ENCODE measurements at regions not wholly inside any gene's neighbourhood (a gene's known extent, or its start where the extent isn't known, plus 50 kb on each side); places are given as distances from the start of the nearest gene placed in this dataset.
"Not testable (repeated sequence)": the region's sequence is repeated elsewhere in the genome, so short reads cannot be mapped to it uniquely, and the experiment has no call there.

- CTCF ChIA-PET, result no interaction called here
- H3K4me1 Mint-ChIP-seq, result no peaks in the 10 kb centered on the region
- H3K36me3 Mint-ChIP-seq (ENCODE audit: low read depth), result no peaks in the 10 kb centered on the region
- no peak for TF ChIP-seq CTCF (IDR thresholded peaks at IDR 0.05)
- ATAC-seq (ENCODE audit: low read depth) (no peak), DNase-seq (no peak)
- H3K27me3 Mint-ChIP-seq, result no peaks in the 10 kb centered on the region
- no peak overlapping the region for H3K4me3 Mint-ChIP-seq
- H3K9me3 Mint-ChIP-seq, result no peaks in the 10 kb centered on the region
- intact Hi-C loops (cut with micrococcal nuclease), result no loop called here
- POLR2A ChIA-PET, result no interaction called here
- no peak overlapping the region for H3K27ac Mint-ChIP-seq
Observed at GRCh38 chr11:134955281-134955680, 543.2 kb upstream of the B3GAT1 start.

- H3K27ac Mint-ChIP-seq; intact Hi-C loops (cut with micrococcal nuclease); H3K36me3 Mint-ChIP-seq (ENCODE audit: low read depth); H3K4me3 Mint-ChIP-seq; CTCF ChIA-PET; POLR2A ChIA-PET; H3K4me1 Mint-ChIP-seq; H3K27me3 Mint-ChIP-seq; H3K9me3 Mint-ChIP-seq; DNase-seq; ATAC-seq (ENCODE audit: low read depth): not testable (repeated sequence)
Observed at GRCh38 chr11:134954456-134954855, 542.4 kb upstream of the B3GAT1 start.

- DNase-seq; ATAC-seq (ENCODE audit: low read depth); intact Hi-C loops (cut with micrococcal nuclease); H3K36me3 Mint-ChIP-seq (ENCODE audit: low read depth); H3K4me3 Mint-ChIP-seq; H3K9me3 Mint-ChIP-seq; POLR2A ChIA-PET; H3K27ac Mint-ChIP-seq; H3K4me1 Mint-ChIP-seq; CTCF ChIA-PET; H3K27me3 Mint-ChIP-seq: not testable (repeated sequence)
Observed at GRCh38 chr11:134953417-134953970, 541.5 kb upstream of the B3GAT1 start.

GRCh38 chr11:134951305-134951700, 539.3 kb upstream of the B3GAT1 start:
- Mint-ChIP-seq H3K27me3 (no peaks in the 10 kb centered on the region), H3K4me1 (no peaks in the 10 kb centered on the region), H3K36me3 (ENCODE audit: low read depth) (no peaks in the 10 kb centered on the region), H3K9me3 (no peaks in the 10 kb centered on the region), H3K4me3 (no peak overlapping the region), H3K27ac (no peak overlapping the region)
- ChIA-PET CTCF (no interaction called here), POLR2A (no interaction called here)
- TF ChIP-seq CTCF (IDR thresholded peaks at IDR 0.05), result no peak
- no peak for ATAC-seq (ENCODE audit: low read depth)
- intact Hi-C loops (cut with micrococcal nuclease), result no loop called here
- no peak for DNase-seq

- ChIA-PET CTCF (no interaction called here), POLR2A (no interaction called here)
- H3K27ac Mint-ChIP-seq, result no peak overlapping the region
- no peak overlapping the region for H3K4me3 Mint-ChIP-seq
- no peaks in the 10 kb centered on the region for H3K4me1 Mint-ChIP-seq
- DNase-seq, result no peak
- intact Hi-C loops (cut with micrococcal nuclease), result no loop called here
- no peaks in the 10 kb centered on the region for H3K27me3 Mint-ChIP-seq
- H3K36me3 Mint-ChIP-seq (ENCODE audit: low read depth), result no peaks in the 10 kb centered on the region
- H3K9me3 Mint-ChIP-seq, result no peaks in the 10 kb centered on the region
- no peak for ATAC-seq (ENCODE audit: low read depth)
- no peak for TF ChIP-seq CTCF (IDR thresholded peaks at IDR 0.05)
Observed at GRCh38 chr11:134950692-134951304, 538.8 kb upstream of the B3GAT1 start.

- no peak for DNase-seq
- Mint-ChIP-seq H3K9me3 (no peaks in the 10 kb centered on the region), H3K27me3 (no peaks in the 10 kb centered on the region), H3K4me3 (no peak overlapping the region), H3K4me1 (no peaks in the 10 kb centered on the region), H3K36me3 (ENCODE audit: low read depth) (no peaks in the 10 kb centered on the region), H3K27ac (no peak overlapping the region)
- ATAC-seq (ENCODE audit: low read depth), result no peak
- intact Hi-C loops (cut with micrococcal nuclease), result no loop called here
- ChIA-PET POLR2A (no interaction called here), CTCF (no interaction called here)
- no peak for TF ChIP-seq CTCF (IDR thresholded peaks at IDR 0.05)
Observed at GRCh38 chr11:134949121-134950090, 537.4 kb upstream of the B3GAT1 start.
